ENCODE measurements at regions not wholly inside any gene's neighbourhood (a gene's known extent, or its start where the extent isn't known, plus 50 kb on each side); places are given as distances from the start of the nearest gene placed in this dataset.
A peak's percentile ranks its signal among the peaks of the same experiment; 100 is the strongest.

- 95 to 100% methylated on average over 2 to 3 of the region's 3 CpGs for WGBS, 2 experiments (ENCODE audit: insufficient coverage in 1 of 2, insufficient read length in 1 of 2)
- H3K4me3 Mint-ChIP-seq = no peak overlapping the region
These were observed 91.8 kb upstream of the PARP11 start for GRCh38 chr12:3965046-3965445.

GRCh38 chr12:3964439-3964838 is 91.2 kb upstream of the PARP11 start:
- DNase-seq = peak; percentile 92
- Histone ChIP-seq H3K36me3 (ENCODE audit: control insufficient read depth, insufficient read depth, low read length) (no peaks in the 10 kb centered on the region), H3K4me1 (ENCODE audit: control insufficient read depth, insufficient read depth, low read length) (peaks cover 14% of the 10 kb centered on the region), H3K4me3 (ENCODE audit: low read length) (no peak overlapping the region), H3K9ac (ENCODE audit: extremely low read depth, low read length, poor library complexity, severe bottlenecking) (no peak overlapping the region), H3K27me3 (ENCODE audit: control insufficient read depth, insufficient read depth, low read length, poor library complexity, severe bottlenecking) (no peaks in the 10 kb centered on the region), H3K9me3 (ENCODE audit: control insufficient read depth, low read length) (no peaks in the 10 kb centered on the region), H3K27ac (ENCODE audit: low read depth, low read length) (no peak overlapping the region)
- TF ChIP-seq, protein P1, sequence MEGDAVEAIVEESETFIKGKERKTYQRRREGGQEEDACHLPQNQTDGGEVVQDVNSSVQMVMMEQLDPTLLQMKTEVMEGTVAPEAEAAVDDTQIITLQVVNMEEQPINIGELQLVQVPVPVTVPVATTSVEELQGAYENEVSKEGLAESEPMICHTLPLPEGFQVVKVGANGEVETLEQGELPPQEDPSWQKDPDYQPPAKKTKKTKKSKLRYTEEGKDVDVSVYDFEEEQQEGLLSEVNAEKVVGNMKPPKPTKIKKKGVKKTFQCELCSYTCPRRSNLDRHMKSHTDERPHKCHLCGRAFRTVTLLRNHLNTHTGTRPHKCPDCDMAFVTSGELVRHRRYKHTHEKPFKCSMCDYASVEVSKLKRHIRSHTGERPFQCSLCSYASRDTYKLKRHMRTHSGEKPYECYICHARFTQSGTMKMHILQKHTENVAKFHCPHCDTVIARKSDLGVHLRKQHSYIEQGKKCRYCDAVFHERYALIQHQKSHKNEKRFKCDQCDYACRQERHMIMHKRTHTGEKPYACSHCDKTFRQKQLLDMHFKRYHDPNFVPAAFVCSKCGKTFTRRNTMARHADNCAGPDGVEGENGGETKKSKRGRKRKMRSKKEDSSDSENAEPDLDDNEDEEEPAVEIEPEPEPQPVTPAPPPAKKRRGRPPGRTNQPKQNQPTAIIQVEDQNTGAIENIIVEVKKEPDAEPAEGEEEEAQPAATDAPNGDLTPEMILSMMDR (conservative IDR thresholded peaks at IDR 0.05) = peak; percentile 92
- Mint-ChIP-seq H3K27me3 (ENCODE audit: insufficient read depth) (no peaks in the 10 kb centered on the region), H3K4me3 (no peak overlapping the region), H3K9me3 (no peaks in the 10 kb centered on the region), H3K4me1 (peaks cover 53% of the 10 kb centered on the region), H3K36me3 (ENCODE audit: low read depth) (peaks cover 2% of the 10 kb centered on the region), H3K27ac (no peak overlapping the region)
- 59 to 76% methylated on average over 3 to 9 of the region's 9 CpGs for WGBS, 2 experiments (ENCODE audit: insufficient coverage in 1 of 2, insufficient read length in 1 of 2)

More at GRCh38 chr12:3965046-3965445, 91.8 kb upstream of the PARP11 start:
- Histone ChIP-seq H3K9me3 (ENCODE audit: control insufficient read depth, low read length) (no peaks in the 10 kb centered on the region), H3K4me3 (ENCODE audit: low read length) (no peak overlapping the region), H3K4me1 (ENCODE audit: control insufficient read depth, insufficient read depth, low read length) (peaks cover 14% of the 10 kb centered on the region), H3K9ac (ENCODE audit: extremely low read depth, low read length, poor library complexity, severe bottlenecking) (no peak overlapping the region), H3K36me3 (ENCODE audit: control insufficient read depth, insufficient read depth, low read length) (no peaks in the 10 kb centered on the region), H3K27ac (ENCODE audit: low read depth, low read length) (no peak overlapping the region), H3K27me3 (ENCODE audit: control insufficient read depth, insufficient read depth, low read length, poor library complexity, severe bottlenecking) (no peaks in the 10 kb centered on the region)
- DNase-seq = no peak
- peaks cover 2% of the 10 kb centered on the region for H3K36me3 Mint-ChIP-seq (ENCODE audit: low read depth)
- H3K27ac Mint-ChIP-seq = no peak overlapping the region
- no peaks in the 10 kb centered on the region for H3K27me3 Mint-ChIP-seq (ENCODE audit: insufficient read depth)
- H3K9me3 Mint-ChIP-seq = no peaks in the 10 kb centered on the region
- peaks cover 53% of the 10 kb centered on the region for H3K4me1 Mint-ChIP-seq
- TF ChIP-seq, protein P1 (conservative IDR thresholded peaks at IDR 0.05) = no peak

- Histone ChIP-seq H3K36me3 (ENCODE audit: control insufficient read depth, insufficient read depth, low read length) (no peaks in the 10 kb centered on the region), H3K4me1 (ENCODE audit: control insufficient read depth, insufficient read depth, low read length) (peaks cover 7% of the 10 kb centered on the region), H3K9ac (ENCODE audit: extremely low read depth, low read length, poor library complexity, severe bottlenecking) (no peak overlapping the region), H3K4me3 (ENCODE audit: low read length) (no peak overlapping the region), H3K27ac (ENCODE audit: low read depth, low read length) (no peak overlapping the region), H3K27me3 (ENCODE audit: control insufficient read depth, insufficient read depth, low read length, poor library complexity, severe bottlenecking) (no peaks in the 10 kb centered on the region), H3K9me3 (ENCODE audit: control insufficient read depth, low read length) (no peaks in the 10 kb centered on the region)
- WGBS, 2 experiments (ENCODE audit: insufficient coverage in 1 of 2, insufficient read length in 1 of 2) = 84 to 93% methylated on average over 6 to 7 of the region's 8 CpGs
- TF ChIP-seq, protein P1 (conservative IDR thresholded peaks at IDR 0.05) = peak; percentile 68
- Mint-ChIP-seq H3K27ac (no peak overlapping the region), H3K4me3 (no peak overlapping the region), H3K36me3 (ENCODE audit: low read depth) (peaks cover 2% of the 10 kb centered on the region), H3K4me1 (peaks cover 40% of the 10 kb centered on the region), H3K9me3 (no peaks in the 10 kb centered on the region), H3K27me3 (ENCODE audit: insufficient read depth) (no peaks in the 10 kb centered on the region)
- peak; percentile 72 for DNase-seq
These were observed 89.7 kb upstream of the PARP11 start for GRCh38 chr12:3962631-3963483.

Measured in endodermal cell (in vitro differentiated cells).